ENCODE measurements at regions not wholly inside any gene's neighbourhood (a gene's known extent, or its start where the extent isn't known, plus 50 kb on each side); places are given as distances from the start of the nearest gene placed in this dataset.
"Not testable (repeated sequence)": the region's sequence is repeated elsewhere in the genome, so short reads cannot be mapped to it uniquely, and the experiment has no call there.

DNA sequence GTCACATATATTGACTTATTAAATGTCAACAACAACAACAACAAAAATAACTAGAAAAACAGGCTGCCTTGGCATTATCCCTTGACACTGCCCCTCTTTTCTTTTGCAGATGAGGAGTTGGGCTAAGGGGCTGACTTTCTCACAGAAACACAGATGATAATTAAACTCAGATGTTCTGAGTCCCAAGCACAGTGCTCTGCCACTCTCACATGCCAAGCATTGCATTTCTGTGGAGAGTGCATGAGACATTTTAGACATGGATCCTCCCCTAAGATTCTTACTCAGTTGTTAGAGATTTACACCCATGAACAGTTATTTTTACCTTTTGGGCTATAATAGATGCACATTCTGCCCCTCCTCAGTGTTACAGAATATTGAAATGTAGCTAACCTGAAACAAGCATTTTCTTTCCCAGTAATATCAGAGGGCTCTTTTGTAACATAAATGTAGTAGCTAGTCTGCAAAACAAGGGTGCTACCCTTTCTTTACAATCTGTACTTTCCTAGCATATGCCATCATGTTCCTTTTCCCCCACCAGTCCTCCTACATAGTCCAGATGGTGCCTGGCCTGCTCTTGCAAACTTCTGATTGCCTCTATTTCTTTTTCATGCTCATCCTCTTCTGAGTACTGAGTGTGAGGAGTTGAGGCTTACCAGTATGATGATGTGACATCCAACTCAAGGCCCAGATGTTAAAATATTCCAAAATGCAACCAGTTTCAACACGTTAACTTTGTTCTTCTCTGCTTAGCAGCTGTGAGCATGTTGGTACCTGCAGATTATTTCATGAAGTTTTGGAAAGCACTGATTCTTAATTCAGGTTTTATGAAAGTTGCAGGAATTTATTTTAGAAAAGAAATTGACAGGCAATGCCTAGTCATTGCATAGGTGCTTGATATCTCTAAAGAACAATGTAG, 125.0 kb upstream of the ATP2B1 start:
- no peak for DNase-seq

DNA sequence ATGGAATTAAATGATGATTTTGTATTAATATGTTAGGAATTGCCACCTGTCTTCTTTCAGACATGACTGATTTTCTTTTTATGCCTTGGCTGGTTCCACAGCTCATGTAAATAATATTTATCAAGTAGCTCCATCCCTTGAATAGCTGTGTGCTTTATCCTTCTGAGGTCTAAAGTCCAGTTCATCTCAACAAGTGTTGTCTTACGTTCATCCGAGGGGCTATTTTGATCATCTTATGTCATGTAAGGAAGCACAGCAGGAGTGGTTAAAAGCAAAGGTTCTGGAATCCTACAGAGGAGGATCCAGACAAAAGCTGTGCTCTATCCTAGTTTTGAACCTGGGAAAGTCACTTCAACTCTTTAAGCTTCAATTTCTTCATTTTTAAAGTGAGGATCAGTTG, 123.7 kb upstream of the ATP2B1 start:
- DNase-seq = no peak

DNA sequence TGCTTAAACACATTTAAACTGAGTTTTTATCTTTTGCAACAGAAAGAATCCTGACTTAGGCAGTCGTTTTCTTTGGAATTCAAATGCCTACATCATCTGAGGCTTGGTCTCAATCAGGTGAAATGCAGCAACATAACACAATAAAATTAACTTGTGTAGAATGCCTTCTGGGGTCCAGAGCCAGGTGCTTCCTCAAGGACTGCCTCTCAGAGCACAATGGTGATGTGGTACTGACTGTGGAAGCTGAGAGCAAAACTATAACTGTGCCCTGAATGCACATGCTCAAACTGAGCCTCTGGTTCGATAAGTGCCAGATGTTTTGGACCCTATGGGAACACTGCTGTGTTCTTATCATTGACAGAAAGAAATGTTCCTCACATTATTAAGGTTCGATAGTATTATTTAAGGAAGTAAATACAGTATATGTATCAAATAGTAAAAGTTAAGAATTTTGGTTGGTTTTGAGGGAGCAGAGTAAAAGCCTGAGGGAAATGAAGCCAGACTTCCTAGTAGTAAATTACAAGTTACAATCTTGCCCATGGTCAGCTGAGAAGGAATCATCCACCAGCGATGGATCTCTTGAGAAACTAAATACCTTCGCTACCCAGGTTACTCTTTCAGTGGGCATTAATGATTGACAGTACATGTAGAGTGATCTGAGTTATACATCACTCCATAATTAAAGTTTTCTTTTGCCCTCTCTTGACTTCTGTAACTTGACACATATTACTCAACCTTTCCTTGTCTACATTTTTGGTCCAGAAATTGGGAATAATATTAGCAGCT, 122.9 kb upstream of the ATP2B1 start:
- no peak for DNase-seq

DNA sequence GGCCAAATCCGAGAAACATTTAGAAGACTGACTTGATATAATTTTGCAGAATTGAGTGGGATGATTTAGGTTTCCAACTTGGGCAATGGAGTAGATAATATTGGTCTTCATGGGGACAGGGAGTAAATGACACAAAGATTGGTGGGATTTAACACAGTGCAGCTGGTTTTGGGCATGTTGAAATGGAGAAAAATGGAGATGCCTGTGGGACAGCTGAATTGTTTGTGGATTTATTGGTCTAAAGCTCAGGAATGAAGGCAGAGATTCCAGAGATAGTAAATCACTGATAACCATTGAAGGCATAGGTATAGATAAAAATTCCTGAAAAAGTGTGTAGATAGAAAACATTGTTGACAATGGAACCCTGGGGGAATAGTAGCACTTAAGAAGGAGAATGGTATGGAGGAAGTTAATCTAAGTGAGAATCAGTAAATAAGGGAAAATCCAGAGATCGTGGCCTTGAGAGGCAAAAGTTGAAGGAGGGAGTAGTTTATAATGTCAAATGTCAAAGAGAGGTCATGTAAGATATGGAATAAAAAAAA, 120.9 kb upstream of the ATP2B1 start:
- DNase-seq = no peak

DNA sequence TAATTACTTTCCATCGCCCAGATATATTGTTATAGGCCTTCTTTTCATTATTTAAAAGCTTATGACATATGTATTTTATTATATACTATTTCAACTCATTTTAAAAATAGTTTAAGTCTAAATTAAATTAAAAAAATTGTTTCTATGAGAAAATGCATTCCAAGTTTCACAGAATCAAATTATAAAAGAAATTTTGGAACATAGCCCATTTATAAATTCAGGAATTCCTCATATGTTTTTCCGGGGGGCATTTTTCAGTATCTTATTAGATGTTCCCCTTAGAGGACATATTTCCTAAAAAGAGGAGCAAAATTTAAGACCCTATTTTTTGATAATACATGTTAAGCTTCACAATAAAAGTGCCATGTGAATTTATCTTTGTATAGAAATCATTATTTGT, 119.9 kb upstream of the ATP2B1 start:
- DNase-seq = no peak

DNA sequence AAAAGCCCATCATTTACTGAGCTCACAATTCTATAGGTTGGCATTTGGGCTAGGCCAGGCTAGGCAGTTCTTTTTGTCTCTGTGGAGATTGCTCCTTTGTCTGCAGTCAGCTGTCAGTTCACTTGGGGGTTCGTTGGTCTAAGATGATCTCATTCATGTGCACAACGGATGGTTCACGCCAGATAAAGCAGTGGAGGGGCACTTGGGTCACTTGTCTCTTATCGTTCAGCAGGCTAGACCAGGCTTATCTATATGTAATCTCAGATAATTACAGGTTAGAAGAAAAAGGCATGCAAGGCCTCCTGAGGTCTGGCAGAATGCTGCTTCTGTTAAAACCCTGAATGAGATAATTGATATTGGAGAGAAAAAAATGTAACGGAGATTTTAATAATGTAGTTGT, 119.0 kb upstream of the ATP2B1 start:
- DNase-seq = peak; percentile 72

DNA sequence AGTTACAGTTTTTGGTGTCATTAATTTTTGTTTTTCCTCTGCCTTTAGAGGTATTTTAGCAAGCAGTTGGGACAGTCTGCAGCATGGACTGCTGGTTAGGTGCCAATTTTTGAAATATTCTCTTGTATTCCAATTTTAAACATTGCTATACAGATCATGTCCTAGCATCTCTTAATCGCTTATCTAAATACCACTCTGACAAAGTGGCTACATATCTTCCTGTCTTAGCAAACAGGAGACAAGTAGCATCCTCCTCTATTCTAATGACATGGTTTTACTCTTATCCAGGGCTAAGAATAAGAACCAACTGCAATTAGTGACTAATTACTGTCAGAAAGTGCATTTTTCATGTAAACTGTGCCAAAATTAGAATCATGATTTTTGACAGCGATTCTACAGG, 117.8 kb upstream of the ATP2B1 start:
- DNase-seq = no peak

DNA sequence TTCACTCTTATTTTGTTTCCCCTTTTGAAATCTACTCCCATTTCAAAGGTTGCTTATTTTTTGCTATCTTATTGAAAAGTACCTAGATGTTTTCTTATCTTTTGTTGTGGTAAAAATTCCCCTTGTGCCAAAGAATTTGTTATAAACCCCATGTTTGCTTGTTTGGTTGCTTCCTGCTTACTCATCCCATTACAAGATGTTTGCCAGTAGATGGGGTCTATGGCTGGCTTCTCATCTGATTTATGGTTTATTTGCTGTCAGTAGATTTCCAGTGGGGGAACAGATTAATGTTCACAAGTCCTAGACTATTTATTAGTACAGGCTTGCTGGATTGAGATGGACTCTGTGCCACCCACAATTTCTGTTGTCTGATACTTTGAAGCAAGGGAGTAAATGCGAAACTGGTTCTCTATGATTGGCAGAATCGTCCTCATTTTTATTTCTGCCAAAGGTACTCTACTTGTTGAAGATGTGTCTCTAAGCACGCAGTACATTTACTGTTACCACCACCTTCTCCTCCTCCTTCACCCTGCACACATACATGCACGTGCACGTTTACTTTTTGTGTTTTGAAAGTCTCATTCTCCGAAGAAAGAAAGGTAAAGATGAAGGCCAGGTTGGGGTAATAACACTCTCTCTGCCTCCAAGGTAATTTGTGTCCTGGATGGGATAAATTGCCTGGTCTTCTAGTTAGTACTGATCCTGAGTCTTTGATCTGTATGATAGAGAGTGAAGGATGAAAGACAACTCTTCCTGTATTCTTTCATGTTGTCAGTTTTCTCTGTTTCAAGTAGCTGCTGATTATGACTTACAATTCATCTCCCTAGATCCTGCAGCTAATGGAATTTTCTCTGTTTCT, 117.2 kb upstream of the ATP2B1 start:
- peak; percentile 48 for DNase-seq

DNA sequence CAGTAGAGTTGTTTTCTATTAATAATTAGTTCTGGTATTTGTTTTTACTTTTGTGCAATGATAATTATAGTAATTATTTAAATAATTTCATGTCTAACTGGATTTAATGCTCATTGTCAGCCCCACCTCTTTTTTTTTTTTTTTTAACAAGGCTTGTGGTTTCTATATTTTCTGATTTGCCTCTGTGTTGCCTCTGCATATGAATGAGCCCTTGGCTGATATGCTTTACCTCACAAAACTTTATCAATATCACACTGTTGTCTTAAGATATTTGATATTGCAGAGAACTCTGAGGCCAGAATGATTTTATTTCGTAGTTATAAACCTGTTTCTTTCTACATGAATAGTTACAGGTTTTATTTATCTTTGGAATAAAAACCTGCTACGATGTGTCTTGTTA, 116.2 kb upstream of the ATP2B1 start:
- DNase-seq = peak; percentile 40

DNA sequence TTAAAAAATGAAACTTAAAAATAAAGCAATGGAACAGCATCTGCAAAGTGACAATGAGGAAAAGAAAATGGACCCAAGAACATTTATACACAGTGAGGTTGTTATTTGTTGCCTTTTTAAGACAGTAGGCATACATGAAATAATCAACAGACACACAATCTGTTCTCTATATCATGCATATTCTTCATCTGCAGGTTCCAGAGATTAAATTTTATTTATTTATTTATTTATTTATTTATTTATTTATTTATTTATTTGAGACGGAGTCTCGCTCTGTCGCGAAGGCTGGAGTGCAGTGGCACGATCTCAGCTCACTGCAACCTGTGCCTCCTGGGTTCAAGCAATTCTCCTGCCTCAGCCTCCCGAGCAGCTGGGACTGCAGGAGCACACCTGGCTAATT, 114.4 kb upstream of the ATP2B1 start:
- DNase-seq = not testable (repeated sequence)

DNA sequence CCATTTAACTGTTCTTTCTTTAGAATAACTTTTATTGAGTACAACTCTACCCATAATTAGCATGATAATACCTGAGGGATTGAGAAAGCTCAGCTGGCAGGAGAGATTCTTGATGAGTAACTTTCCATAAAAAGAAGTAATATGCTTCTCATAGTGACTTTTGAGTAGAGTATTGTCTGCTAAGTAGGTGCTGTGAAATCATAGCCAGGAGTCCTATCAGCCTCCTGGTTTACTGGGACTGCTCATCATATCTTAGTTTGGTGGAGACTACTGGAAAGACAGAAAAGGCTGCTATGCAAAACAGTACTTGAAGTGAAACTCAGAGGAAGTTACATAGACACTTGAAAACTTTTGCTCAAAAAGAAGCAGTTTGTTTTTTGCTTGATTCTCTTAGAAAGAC, 113.3 kb upstream of the ATP2B1 start:
- DNase-seq = no peak

DNA sequence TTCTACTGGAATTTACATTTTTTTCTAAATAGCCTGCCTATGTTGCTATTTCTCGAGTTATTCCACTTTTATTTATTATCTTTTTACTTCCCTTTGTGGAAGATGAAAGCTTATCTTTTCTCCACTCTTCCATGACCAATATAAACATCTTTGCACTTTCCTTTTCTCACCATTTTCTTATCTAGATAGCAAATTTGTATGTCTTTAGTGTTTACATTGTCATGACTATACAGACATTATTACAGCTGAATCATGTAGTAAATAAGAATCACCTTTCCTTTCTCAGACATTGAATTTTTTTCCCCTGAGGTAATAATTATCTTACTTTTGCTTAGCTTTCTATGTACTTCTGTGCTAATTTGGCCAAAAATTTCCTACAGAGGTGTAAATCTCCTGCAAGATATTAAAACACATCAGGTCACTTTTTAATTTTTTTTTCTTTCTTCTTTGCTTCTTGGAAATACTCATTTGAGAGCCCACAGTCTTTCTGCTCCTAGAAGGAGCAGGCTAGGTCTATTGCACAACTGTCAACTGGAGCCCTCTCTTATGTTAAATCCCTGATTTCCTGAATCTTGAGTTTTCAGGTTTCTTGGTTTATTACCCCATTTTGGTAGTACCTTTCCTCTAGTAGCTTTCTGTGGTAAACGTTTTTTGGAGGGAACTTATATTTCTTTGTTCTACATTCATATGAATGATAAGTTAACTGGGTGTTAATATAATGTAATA, 109.0 kb upstream of the ATP2B1 start:
- no peak for DNase-seq

DNA sequence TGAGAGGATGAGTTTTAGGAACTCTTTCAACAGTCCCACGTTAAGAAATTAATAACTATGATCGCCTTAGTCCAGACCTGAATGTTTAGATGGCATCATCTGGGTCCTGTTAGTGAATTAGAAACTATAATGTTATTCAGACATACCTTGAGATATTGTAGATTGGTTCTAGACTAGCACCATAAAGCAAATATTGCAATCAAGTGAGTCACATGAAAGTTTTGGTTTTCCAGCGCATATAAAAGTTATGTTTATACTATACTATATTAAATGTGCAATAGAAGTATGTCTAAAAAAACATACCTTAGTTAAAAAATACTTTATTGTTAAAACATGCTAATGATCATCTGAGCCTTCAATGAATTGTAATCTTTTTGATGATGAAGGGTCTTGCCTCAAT, 106.6 kb upstream of the ATP2B1 start:
- no peak for DNase-seq

DNA sequence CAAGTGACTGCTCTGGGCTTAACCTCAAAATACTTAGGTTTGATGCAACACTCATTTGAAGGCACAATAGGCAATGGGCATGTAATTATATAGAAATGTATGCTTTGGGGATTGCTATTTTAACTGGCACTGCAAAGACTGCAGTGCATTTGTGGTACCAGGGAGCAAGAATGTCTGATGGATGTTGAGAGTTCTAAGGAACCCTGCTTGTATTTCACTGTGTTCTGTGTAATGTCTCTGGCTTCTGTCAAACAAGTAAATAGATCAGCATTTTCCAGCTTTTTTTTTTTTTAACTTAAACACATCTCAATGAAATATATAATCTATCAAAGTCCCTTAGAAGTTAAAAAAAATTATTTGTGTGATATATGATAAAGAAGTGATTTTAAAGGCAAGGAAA, 94.8 kb upstream of the ATP2B1 start:
- DNase-seq = no peak

DNA sequence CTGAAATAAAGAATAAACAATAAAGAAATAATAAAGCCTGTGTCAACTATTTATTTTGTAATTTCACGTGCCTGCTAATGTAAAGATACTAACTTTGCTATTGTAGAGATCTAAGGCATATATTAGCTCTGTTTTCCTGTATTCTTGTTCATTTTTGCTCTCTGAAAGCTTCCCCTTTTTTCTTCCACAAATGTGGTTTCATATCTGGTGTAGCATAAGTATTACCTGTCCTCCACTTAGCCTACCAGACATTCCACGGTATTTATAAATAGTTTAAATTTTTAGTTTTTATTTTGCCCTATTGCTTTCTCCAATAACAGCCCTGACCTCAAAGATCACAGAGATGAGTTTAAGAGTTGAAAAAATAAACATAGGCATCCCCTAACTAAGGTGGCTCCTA, 92.6 kb upstream of the ATP2B1 start:
- DNase-seq = peak; percentile 21

DNA sequence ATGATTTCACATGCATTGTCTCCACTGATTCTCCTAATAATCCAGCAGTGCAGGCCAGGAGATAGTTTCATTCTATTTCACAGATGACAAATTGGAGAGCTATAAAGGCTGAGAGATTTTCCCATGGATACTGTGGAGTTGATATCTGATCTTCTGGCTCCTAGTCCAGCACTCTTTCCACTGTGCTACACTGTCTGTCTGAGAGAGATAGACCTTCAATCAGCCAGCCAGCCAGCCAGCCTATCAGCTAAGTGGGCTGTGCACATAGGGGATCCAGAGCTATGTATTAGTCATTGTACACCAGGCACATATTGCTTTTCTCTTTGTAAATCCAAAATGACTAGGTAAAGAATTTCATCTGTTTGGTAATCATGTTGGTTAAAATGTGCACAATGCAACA, 91.8 kb upstream of the ATP2B1 start:
- peak; percentile 87 for DNase-seq

DNA sequence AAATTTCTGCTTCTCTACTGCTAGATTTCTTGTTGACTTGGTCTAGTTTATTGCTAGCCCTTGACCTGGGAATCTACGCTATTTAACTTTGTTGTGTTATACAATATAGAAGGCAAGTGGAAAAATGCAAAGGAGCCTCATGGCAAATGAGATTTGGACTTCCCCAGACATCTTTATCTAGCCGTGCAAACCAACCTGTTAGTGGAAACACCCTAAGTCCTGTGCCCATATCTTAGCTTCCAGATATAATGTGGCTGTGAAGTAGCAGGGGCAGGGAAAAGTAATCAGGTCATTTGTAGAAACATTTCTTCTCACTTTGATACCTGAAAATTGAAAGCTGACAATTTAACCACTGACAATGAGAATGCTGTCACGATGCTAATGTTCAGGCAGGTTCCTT, 90.7 kb upstream of the ATP2B1 start:
- peak; percentile 90 for DNase-seq

DNA sequence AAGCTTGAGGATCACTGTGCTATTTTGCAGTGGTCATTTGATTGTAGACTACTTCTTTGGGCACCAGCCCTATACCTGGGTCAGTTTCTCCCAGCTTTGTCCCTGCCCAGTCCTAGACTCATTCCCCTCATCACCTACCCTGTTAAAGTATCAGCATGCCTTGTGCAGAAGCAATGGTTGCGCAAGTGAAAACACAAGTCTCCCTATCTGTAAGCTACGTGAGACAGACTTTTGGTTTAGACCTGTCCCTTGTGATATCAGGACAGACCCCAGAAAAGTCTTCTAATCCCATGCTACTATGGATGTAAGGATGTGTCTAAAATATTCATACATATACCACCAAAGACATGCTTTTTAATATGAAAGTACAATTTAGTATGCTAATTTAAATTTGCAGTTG, 88.8 kb upstream of the ATP2B1 start:
- peak; percentile 41 for DNase-seq

DNA sequence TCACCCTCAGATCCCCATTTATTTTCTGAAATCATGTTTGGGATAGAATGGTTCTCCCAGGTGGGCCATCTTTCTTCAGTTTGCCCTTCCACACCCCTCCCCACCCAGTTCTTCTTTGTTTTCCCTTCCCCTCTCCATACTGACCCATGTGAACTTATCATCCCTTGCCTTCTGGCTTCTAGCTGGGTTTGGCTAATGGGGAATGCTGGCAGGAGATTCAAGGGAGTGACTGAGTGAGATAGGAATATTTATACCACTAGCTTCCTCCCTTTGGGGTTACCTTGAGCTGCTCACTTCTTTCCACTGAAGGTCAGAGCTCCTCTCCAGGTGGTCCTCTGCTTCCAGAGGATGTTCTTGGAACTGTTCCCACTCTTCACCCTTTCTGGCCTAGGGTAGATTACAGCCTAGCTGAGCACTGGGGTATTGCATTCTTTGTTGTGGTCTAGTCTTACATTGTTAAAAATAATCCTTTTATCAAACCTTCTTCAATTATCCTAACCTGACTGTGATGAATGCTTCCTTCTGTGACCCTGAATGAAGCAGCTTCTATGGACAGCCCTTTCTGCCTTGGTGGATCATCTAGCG, 88.3 kb upstream of the ATP2B1 start:
- peak; percentile 42 for DNase-seq

DNA sequence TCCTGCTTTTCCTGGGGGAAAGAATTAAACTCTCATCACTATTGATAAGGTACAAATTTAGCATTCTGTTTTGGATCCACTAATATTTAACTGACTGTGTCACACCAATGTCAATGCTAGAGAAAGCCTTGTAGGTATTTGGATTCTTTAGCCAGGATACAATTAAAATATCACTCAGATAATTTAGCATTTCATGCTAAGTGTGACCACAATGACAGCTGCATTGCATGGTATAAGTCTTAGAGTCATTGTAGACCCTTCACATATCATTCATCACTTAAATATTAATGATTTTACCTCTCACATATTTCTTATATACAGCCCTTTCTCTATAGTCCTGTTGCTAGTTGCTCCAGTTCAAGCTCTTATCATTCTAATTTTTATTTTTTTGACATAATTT, 85.3 kb upstream of the ATP2B1 start:
- DNase-seq = no peak

DNA sequence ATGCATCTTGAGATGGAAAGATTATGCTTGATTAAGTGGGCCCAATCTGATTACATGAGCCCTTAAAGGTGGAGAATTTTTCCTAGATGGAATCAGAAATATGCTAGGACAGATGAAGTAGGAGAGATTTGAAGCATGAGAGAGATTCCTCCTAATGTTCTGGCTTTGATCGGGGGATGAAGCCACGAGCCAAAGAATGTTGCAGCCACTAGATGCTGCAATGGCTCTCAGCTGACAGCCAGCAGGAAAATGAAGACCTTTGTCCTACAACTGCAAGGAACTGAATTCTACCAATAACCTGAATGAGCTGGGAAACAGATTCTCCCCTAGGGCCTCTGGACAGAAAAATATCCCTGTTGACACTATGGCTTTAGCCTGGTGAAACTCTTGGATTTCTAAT, 82.6 kb upstream of the ATP2B1 start:
- no peak for DNase-seq

DNA sequence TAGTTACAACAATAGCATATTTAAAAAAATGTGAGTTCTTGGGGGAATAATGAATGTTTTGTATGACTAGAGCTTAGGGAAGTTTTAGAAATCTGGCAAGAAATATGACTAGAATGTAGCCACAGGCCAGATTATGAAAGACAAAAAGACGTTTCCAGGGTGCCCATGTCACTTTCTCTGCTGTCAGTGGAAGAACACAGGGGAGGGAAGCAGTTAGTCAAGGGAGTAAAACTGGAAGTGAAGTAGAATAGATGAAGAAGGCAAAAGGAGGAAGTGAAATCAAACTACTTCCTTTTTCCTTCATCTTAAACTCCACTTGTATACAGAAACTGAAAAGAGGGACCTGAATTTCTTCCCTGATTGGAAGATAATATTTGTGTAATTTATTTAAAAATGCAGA, 81.2 kb upstream of the ATP2B1 start:
- DNase-seq = peak; percentile 15
